ENCODE measurements at regions not wholly inside any gene's neighbourhood (a gene's known extent, or its start where the extent isn't known, plus 50 kb on each side); places are given as distances from the start of the nearest gene placed in this dataset.

- H3K4me1 ChIP-seq (ENCODE audit: control insufficient read depth in 1 of 2, insufficient read depth in 2 of 2, low read length in 2 of 2): peaks cover 6 to 15% of the 10 kb centered on the region in 2 donors
- H3K9ac ChIP-seq (ENCODE audit: low read depth in 1 of 2, low read length in 2 of 2): no peak overlapping the region
- no peak overlapping the region for H3K27ac ChIP-seq (ENCODE audit: low read depth, low read length)
- peaks cover 0 to 3% of the 10 kb centered on the region in 2 donors for H3K27me3 ChIP-seq (ENCODE audit: control insufficient read depth in 1 of 2, insufficient read depth in 2 of 2, low read length in 2 of 2)
- H3K4me3 ChIP-seq (ENCODE audit: low read depth in 1 of 2, low read length in 2 of 2): no peak overlapping the region
- no peaks in the 10 kb centered on the region for H3K36me3 ChIP-seq (ENCODE audit: control insufficient read depth in 1 of 2, insufficient read depth in 2 of 2, low read length in 2 of 2)
- H3K9me3 ChIP-seq (ENCODE audit: control insufficient read depth in 1 of 2, low read length in 2 of 2): no peaks in the 10 kb centered on the region
Observed at GRCh38 chr20:23254505-23254904, 96.1 kb upstream of the NXT1 start.

GRCh38 chr20:23254034-23254433 lies 96.6 kb upstream of the NXT1 start:
- Histone ChIP-seq H3K9ac (ENCODE audit: low read depth in 1 of 2, low read length in 2 of 2) (no peak overlapping the region), H3K27ac (ENCODE audit: low read depth, low read length) (no peak overlapping the region), H3K9me3 (ENCODE audit: control insufficient read depth in 1 of 2, low read length in 2 of 2) (no peaks in the 10 kb centered on the region), H3K4me1 (ENCODE audit: control insufficient read depth in 1 of 2, insufficient read depth in 2 of 2, low read length in 2 of 2) (peaks cover 6 to 15% of the 10 kb centered on the region in 2 donors), H3K36me3 (ENCODE audit: control insufficient read depth in 1 of 2, insufficient read depth in 2 of 2, low read length in 2 of 2) (no peaks in the 10 kb centered on the region), H3K27me3 (ENCODE audit: control insufficient read depth in 1 of 2, insufficient read depth in 2 of 2, low read length in 2 of 2) (peaks cover 0 to 3% of the 10 kb centered on the region in 2 donors), H3K4me3 (ENCODE audit: low read depth in 1 of 2, low read length in 2 of 2) (no peak overlapping the region)

DNA sequence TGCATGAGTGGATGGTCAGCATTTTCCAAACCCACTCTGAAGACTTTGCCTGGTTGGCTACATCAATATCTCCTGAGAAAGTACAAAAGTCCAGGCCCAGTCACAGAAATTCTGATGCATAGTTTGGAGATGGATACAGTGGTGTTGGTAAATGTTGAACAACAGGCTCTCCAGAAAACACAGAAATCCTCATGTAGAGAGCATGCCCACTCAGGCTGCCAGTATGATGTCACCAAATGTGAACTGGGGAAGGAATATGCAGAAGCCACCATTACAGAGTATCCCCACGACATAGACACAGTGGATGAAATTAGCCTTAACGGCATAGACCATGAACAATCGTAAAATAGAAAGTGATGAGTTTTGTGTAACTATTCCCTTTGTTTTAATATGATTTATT lies 97.1 kb upstream of the NXT1 start:
- peaks cover 0 to 3% of the 10 kb centered on the region in 2 donors for H3K27me3 ChIP-seq (ENCODE audit: control insufficient read depth in 1 of 2, insufficient read depth in 2 of 2, low read length in 2 of 2)
- no peaks in the 10 kb centered on the region for H3K9me3 ChIP-seq (ENCODE audit: control insufficient read depth in 1 of 2, low read length in 2 of 2)
- peaks cover 6 to 15% of the 10 kb centered on the region in 2 donors for H3K4me1 ChIP-seq (ENCODE audit: control insufficient read depth in 1 of 2, insufficient read depth in 2 of 2, low read length in 2 of 2)
- no peak overlapping the region for H3K4me3 ChIP-seq (ENCODE audit: low read depth in 1 of 2, low read length in 2 of 2)
- no peak overlapping the region for H3K27ac ChIP-seq (ENCODE audit: low read depth, low read length)
- H3K9ac ChIP-seq (ENCODE audit: low read depth in 1 of 2, low read length in 2 of 2): no peak overlapping the region
- no peaks in the 10 kb centered on the region for H3K36me3 ChIP-seq (ENCODE audit: control insufficient read depth in 1 of 2, insufficient read depth in 2 of 2, low read length in 2 of 2)

GRCh38 chr20:23251779-23252178 lies 98.8 kb upstream of the NXT1 start:
- Histone ChIP-seq H3K27me3 (ENCODE audit: control insufficient read depth in 1 of 2, insufficient read depth in 2 of 2, low read length in 2 of 2) (peaks cover 0 to 3% of the 10 kb centered on the region in 2 donors), H3K36me3 (ENCODE audit: control insufficient read depth in 1 of 2, insufficient read depth in 2 of 2, low read length in 2 of 2) (no peaks in the 10 kb centered on the region), H3K4me3 (ENCODE audit: low read depth in 1 of 2, low read length in 2 of 2) (no peak overlapping the region), H3K9me3 (ENCODE audit: control insufficient read depth in 1 of 2, low read length in 2 of 2) (no peaks in the 10 kb centered on the region), H3K9ac (ENCODE audit: low read depth in 1 of 2, low read length in 2 of 2) (no peak overlapping the region), H3K4me1 (ENCODE audit: control insufficient read depth in 1 of 2, insufficient read depth in 2 of 2, low read length in 2 of 2) (peaks cover 0 to 8% of the 10 kb centered on the region in 2 donors), H3K27ac (ENCODE audit: low read depth, low read length) (no peak overlapping the region)

DNA sequence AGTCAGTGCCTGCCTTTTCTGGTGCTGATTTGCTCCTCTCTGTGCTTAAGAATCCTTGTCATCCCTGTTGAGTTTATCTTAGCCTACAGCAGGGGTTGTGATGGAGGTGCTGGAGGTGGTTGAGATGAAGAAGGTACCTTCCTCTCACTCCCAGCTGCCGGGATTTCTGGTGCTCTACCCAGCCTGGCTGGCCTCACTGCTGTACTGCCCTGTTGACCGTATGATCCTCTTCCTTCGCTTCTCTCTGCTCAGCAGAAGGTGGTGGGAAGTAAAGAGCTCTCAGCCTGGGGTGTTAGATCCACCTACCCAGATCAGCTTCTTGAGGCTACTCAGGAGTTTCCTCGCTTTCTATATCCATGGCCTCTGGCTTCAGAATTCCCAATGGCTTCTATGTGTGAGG lies 101.0 kb upstream of the NXT1 start:
- H3K9ac ChIP-seq (ENCODE audit: low read depth in 1 of 2, low read length in 2 of 2): no peak overlapping the region
- no peaks in the 10 kb centered on the region for H3K27me3 ChIP-seq (ENCODE audit: control insufficient read depth in 1 of 2, insufficient read depth in 2 of 2, low read length in 2 of 2)
- peaks cover 0 to 9% of the 10 kb centered on the region in 2 donors for H3K4me1 ChIP-seq (ENCODE audit: control insufficient read depth in 1 of 2, insufficient read depth in 2 of 2, low read length in 2 of 2)
- no peak overlapping the region for H3K27ac ChIP-seq (ENCODE audit: low read depth, low read length)
- no peaks in the 10 kb centered on the region for H3K36me3 ChIP-seq (ENCODE audit: control insufficient read depth in 1 of 2, insufficient read depth in 2 of 2, low read length in 2 of 2)
- H3K4me3 ChIP-seq (ENCODE audit: low read depth in 1 of 2, low read length in 2 of 2): no peak overlapping the region
- H3K9me3 ChIP-seq (ENCODE audit: control insufficient read depth in 1 of 2, low read length in 2 of 2): no peaks in the 10 kb centered on the region

GRCh38 chr20:23248461-23248882 lies 102.1 kb upstream of the NXT1 start:
- no peaks in the 10 kb centered on the region for H3K27me3 ChIP-seq (ENCODE audit: control insufficient read depth in 1 of 2, insufficient read depth in 2 of 2, low read length in 2 of 2)
- H3K27ac ChIP-seq (ENCODE audit: low read depth, low read length): no peak overlapping the region
- no peak overlapping the region for H3K4me3 ChIP-seq (ENCODE audit: low read depth in 1 of 2, low read length in 2 of 2)
- H3K9ac ChIP-seq (ENCODE audit: low read depth in 1 of 2, low read length in 2 of 2): no peak overlapping the region
- H3K9me3 ChIP-seq (ENCODE audit: control insufficient read depth in 1 of 2, low read length in 2 of 2): no peaks in the 10 kb centered on the region
- peaks cover 0 to 9% of the 10 kb centered on the region in 2 donors for H3K4me1 ChIP-seq (ENCODE audit: control insufficient read depth in 1 of 2, insufficient read depth in 2 of 2, low read length in 2 of 2)
- H3K36me3 ChIP-seq (ENCODE audit: control insufficient read depth in 1 of 2, insufficient read depth in 2 of 2, low read length in 2 of 2): no peaks in the 10 kb centered on the region

DNA sequence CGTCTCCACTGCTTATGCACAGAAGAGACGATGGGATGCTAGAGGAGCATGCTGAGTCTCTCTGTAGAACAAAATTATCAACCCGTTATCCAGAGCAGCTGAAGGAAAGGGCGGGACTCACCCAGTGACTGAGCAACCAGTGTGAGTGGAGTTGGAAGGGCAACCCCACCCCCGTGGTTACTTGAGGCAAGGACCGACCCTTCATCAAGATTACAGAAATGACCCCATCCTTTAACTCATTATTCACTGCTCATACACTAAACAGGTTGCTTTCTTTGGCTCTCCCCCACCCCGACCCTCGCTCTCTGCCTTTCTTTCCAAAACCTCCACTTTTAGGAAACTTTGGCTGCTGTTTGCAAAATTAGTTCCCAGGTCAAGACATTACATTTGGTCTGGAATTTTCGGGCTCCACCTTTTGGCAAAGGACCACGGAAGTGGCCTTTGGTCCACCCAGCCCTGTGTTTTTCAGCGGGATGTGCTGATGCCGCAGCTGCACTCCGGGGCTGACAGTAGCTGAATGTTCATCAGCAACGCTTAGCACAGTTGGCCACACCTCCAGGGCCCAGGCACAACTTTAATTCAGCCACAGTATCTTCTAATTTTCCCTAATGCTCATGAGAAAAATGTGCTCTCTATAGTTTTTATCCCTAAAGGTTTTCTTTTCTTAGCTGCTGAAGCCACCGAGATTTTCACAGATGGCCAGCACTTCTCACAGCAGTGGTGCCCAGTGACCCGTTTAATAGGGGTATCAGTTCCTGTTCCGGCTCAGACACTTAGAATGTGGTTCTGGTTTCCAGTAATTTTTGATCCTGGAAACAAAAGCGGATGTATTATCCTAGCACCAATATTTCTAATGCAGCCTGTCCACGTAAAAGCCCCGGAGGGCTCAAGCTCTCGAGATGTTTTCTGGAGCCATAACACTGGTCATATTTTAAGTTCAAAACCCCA lies 103.6 kb upstream of the NXT1 start:
- Histone ChIP-seq H3K4me1 (ENCODE audit: control insufficient read depth in 1 of 2, insufficient read depth in 2 of 2, low read length in 2 of 2) (peaks cover 0 to 9% of the 10 kb centered on the region in 2 donors), H3K9ac (ENCODE audit: low read depth in 1 of 2, low read length in 2 of 2) (no peak overlapping the region), H3K9me3 (ENCODE audit: control insufficient read depth in 1 of 2, low read length in 2 of 2) (no peaks in the 10 kb centered on the region), H3K27me3 (ENCODE audit: control insufficient read depth in 1 of 2, insufficient read depth in 2 of 2, low read length in 2 of 2) (no peaks in the 10 kb centered on the region), H3K4me3 (ENCODE audit: low read depth in 1 of 2, low read length in 2 of 2) (no peak overlapping the region), H3K36me3 (ENCODE audit: control insufficient read depth in 1 of 2, insufficient read depth in 2 of 2, low read length in 2 of 2) (no peaks in the 10 kb centered on the region), H3K27ac (ENCODE audit: low read depth, low read length) (no peak overlapping the region)

- Histone ChIP-seq H3K36me3 (ENCODE audit: control insufficient read depth in 1 of 2, insufficient read depth in 2 of 2, low read length in 2 of 2) (no peaks in the 10 kb centered on the region), H3K27ac (ENCODE audit: low read depth, low read length) (no peak overlapping the region), H3K4me1 (ENCODE audit: control insufficient read depth in 1 of 2, insufficient read depth in 2 of 2, low read length in 2 of 2) (peaks cover 0 to 9% of the 10 kb centered on the region in 2 donors), H3K4me3 (ENCODE audit: low read depth in 1 of 2, low read length in 2 of 2) (no peak overlapping the region), H3K9me3 (ENCODE audit: control insufficient read depth in 1 of 2, low read length in 2 of 2) (no peaks in the 10 kb centered on the region), H3K27me3 (ENCODE audit: control insufficient read depth in 1 of 2, insufficient read depth in 2 of 2, low read length in 2 of 2) (no peaks in the 10 kb centered on the region), H3K9ac (ENCODE audit: low read depth in 1 of 2, low read length in 2 of 2) (no peak overlapping the region)
Observed at GRCh38 chr20:23245553-23246181, 104.9 kb upstream of the NXT1 start.

DNA sequence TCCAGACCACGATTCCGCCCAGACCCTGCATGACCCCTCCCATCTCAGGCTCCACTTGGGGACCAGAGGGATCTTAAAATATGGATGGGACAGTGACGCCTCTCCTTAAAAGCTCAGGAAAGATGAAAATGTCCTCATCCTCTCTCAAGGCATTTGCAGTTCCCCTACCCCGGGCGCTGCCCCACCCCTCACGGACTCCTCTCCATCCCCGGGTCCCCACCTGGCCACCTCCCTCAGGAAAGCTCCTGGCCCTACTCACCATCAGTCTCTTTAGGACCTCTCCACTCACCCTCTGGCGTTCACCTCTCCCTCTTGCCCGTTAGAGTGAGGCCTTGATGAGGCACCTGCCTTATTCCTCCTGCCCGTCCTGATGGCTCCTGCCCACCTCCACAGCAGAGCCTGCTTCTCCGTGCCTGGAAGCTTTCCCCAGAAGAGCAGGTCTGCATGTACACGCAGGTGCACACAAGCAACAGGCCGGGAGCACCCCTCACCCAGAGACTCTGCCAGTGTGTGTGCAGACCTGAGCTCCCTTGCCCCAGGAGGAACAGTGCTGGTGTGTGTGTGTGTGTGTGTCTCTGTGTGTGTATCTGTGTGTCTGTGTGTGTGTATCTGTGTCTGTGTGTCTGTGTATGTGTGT lies 105.6 kb upstream of the NXT1 start:
- Histone ChIP-seq H3K9me3 (ENCODE audit: control insufficient read depth in 1 of 2, low read length in 2 of 2) (no peaks in the 10 kb centered on the region), H3K27ac (ENCODE audit: low read depth, low read length) (no peak overlapping the region), H3K36me3 (ENCODE audit: control insufficient read depth in 1 of 2, insufficient read depth in 2 of 2, low read length in 2 of 2) (no peaks in the 10 kb centered on the region), H3K4me3 (ENCODE audit: low read depth in 1 of 2, low read length in 2 of 2) (no peak overlapping the region), H3K27me3 (ENCODE audit: control insufficient read depth in 1 of 2, insufficient read depth in 2 of 2, low read length in 2 of 2) (no peaks in the 10 kb centered on the region), H3K9ac (ENCODE audit: low read depth in 1 of 2, low read length in 2 of 2) (no peak overlapping the region), H3K4me1 (ENCODE audit: control insufficient read depth in 1 of 2, insufficient read depth in 2 of 2, low read length in 2 of 2) (peaks cover 0 to 9% of the 10 kb centered on the region in 2 donors)

All from duodenal mucosa (tissue), 2 donors.